Ectodermal cell (in vitro differentiated cells): ENCODE measurements at regions not wholly inside any gene's neighbourhood (a gene's known extent, or its start where the extent isn't known, plus 50 kb on each side); places are given as distances from the start of the nearest gene placed in this dataset.

Experiments
- H3K27ac ChIP-seq: 2 replicates; pipeline ENCODE4 v1.7.0; 2013; ENCODE audit warnings: mild to moderate bottlenecking, low read depth, low read length; ENCODE audit not compliant: insufficient read depth, poor library complexity, severe bottlenecking
- H3K27me3 ChIP-seq: 2 replicates; pipeline ENCODE4 v1.7.0; 2013; ENCODE audit warnings: mild to moderate bottlenecking, low read length; ENCODE audit not compliant: insufficient read depth, control insufficient read depth, poor library complexity, severe bottlenecking
- H3K36me3 ChIP-seq: one replicate; pipeline ENCODE4 v1.7.0; 2013; ENCODE audit warnings: low read length; ENCODE audit not compliant: control insufficient read depth, insufficient read depth
- H3K4me1 ChIP-seq: one replicate; pipeline ENCODE4 v1.7.0; 2013; ENCODE audit warnings: low read length; ENCODE audit not compliant: control insufficient read depth, insufficient read depth
- H3K4me3 ChIP-seq: 2 replicates; pipeline ENCODE4 v1.7.0; 2013; ENCODE audit warnings: low read depth, low read length, control low read depth; ENCODE audit not compliant: insufficient read depth
- H3K9me3 ChIP-seq: 2 replicates; pipeline ENCODE4 v1.7.0; 2013; ENCODE audit warnings: mild to moderate bottlenecking, low read length, moderate library complexity; ENCODE audit not compliant: control insufficient read depth
- WGBS, 2 experiments: methylation state at CpG; one replicate each; pipeline ENCODE4 v1.1.7; 2013; ENCODE audit warnings: missing lambda C conversion rate in 2 of 2; 5-methylcytosine and 5-hydroxymethylcytosine counted together

DNA sequence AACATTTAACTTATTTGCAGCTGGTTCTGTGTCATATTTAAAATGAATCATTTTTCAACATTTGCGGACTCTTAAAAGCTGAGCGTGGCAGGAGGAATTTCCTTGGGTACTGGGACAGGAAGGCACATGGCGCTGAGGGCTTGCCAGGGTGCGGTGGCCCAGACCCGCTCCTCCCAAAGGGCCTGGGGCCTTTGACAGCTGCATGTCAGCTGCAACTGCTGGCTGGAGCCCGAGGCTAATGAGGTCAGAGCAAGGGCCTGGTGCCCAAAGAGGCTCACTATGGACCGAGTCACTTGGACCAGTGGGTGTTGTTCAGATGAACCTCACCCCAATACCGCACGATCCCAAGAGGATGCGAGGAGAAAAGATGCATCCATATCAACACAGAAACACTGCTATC, 326.9 kb downstream of the CTTN start:
- H3K4me1 ChIP-seq: peaks cover 7% of the 10 kb centered on the region
- H3K27me3 ChIP-seq: no peaks in the 10 kb centered on the region
- no peaks in the 10 kb centered on the region for H3K36me3 ChIP-seq
- 94% methylated on average over 10 of the region's 10 CpGs for WGBS, 2 experiments
- H3K27ac ChIP-seq: no peak overlapping the region
- H3K9me3 ChIP-seq: no peaks in the 10 kb centered on the region
- no peak overlapping the region for H3K4me3 ChIP-seq

DNA sequence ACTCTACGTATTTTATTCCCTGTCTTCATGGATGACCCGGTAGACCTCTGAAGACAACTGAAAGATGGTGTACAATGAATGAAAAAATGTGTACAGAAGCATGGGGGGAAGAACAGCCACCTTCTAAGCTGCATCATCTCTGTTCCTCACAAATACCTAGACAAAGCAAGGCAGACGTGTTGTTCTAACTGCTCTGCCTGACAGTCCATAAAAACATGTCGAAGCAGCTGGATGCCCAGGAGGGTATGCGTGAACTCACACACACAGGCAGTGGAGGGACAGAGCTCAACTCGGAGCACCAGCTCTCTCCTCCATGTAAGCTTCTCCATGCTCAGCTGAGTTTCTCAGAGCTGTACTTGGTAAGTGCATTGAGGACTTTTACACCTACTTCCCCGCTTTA, 327.4 kb downstream of the CTTN start:
- Histone ChIP-seq H3K36me3 (no peaks in the 10 kb centered on the region), H3K27me3 (no peaks in the 10 kb centered on the region), H3K27ac (no peak overlapping the region), H3K4me3 (no peak overlapping the region), H3K4me1 (peaks cover 7% of the 10 kb centered on the region), H3K9me3 (no peaks in the 10 kb centered on the region)
- WGBS, 2 experiments: 86 to 89% methylated on average over 7 of the region's 7 CpGs

DNA sequence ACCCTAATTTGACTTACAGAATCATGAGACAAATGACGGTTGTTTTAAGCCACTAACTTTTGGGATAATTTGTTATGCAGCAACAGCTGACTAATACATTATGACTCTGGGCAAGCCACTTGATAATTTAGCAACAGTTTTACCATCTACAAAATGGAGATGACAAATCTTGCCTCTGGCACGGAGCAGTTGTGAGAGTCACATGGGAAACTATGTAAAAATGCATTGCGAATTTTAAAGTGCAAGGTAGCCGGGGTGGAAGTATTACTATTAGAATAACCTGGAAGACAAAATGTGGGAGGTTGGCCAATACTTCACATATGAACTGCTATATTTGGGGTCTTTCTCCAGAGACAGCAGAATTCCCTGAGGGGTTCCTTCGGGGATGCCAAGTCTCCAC, 328.7 kb downstream of the CTTN start:
- Histone ChIP-seq H3K36me3 (no peaks in the 10 kb centered on the region), H3K27ac (no peak overlapping the region), H3K9me3 (no peaks in the 10 kb centered on the region), H3K4me3 (no peak overlapping the region), H3K27me3 (no peaks in the 10 kb centered on the region), H3K4me1 (peaks cover 7% of the 10 kb centered on the region)
- WGBS, 2 experiments: 97 to 98% methylated on average over 5 of the region's 5 CpGs

DNA sequence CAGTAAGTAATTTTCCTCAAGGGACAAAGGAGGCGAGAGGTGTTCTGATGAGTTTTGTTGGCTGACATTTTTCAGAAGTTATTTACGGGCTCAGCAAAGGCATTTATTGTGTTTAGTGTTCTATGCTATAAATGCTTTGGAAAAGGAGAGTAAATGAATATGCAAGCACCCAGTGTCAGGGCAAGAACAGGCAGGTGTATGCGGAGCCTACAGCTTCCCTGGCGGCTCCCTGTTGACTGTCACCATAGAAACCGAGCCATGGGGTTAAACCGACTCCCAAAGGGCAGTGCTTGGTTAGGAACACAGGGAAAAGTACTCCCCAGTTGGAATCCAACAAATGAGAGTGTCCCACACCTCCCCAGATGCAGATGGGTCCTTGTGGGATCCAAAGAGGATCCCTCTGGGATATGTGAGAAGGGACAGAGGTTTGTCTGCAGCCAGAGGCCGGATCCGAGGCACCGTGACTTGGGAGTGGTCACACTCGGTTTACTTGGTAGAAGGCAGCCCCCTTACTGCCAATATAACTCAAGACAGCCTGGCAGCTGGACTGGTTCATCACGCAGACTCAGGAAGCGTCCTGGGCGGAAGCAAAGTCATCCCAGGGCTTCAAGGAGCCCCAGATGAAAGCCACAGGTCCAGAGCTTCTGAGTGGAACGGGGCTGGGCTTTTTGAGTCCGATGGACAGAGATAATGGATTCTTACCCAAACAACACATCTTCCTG, 329.7 kb downstream of the CTTN start:
- no peak overlapping the region for H3K4me3 ChIP-seq
- no peaks in the 10 kb centered on the region for H3K36me3 ChIP-seq
- peaks cover 7% of the 10 kb centered on the region for H3K4me1 ChIP-seq
- H3K9me3 ChIP-seq: no peaks in the 10 kb centered on the region
- no peak overlapping the region for H3K27ac ChIP-seq
- no peaks in the 10 kb centered on the region for H3K27me3 ChIP-seq
- WGBS, 2 experiments: 78 to 81% methylated on average over 15 of the region's 15 CpGs

DNA sequence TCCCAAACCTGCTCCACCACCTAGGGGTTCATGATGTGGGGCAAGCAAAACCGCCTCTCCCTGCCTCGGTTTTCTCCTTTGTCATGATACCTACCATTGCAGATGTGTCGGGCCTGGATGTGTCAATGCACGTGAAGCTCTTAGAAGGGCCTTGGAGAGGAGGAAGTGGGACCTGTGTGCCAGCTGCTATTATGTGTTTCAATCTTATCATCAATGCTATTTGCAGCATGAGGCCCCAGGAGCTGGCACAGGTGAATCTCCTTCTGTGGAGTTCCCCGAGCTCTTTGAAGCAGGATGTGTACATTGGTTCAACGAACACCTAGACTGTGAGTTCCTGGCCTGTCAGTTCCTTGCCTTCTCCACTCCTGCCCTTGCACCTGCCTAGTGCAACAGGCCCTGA, 331.6 kb downstream of the CTTN start:
- 96 to 97% methylated on average over 6 of the region's 6 CpGs for WGBS, 2 experiments
- Histone ChIP-seq H3K27me3 (no peaks in the 10 kb centered on the region), H3K36me3 (no peaks in the 10 kb centered on the region), H3K4me3 (no peak overlapping the region), H3K9me3 (no peaks in the 10 kb centered on the region), H3K27ac (no peak overlapping the region), H3K4me1 (peaks cover 12% of the 10 kb centered on the region)

DNA sequence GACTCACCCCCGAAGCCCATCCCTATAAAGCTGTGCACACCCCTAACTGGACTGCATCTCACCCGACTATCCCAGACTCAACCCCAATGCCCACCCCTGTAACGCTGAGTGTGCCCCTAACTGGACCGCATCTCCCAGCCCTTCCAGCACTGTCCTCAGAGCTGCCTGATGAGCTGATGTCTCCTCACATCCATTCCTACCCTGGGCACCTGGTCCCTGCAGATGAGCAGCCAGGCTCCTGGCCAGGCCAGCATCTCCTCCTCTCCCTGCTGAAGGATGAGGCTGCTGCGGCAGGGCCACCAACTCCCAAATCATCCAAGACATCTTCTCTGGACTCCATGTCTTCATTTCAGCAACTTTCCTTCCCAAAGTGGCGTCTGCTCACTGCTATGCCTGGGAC, 332.1 kb downstream of the CTTN start:
- WGBS, 2 experiments: 94 to 95% methylated on average over 6 of the region's 6 CpGs
- no peaks in the 10 kb centered on the region for H3K36me3 ChIP-seq
- H3K4me1 ChIP-seq: peaks cover 14% of the 10 kb centered on the region
- no peak overlapping the region for H3K4me3 ChIP-seq
- no peak overlapping the region for H3K27ac ChIP-seq
- H3K9me3 ChIP-seq: no peaks in the 10 kb centered on the region
- H3K27me3 ChIP-seq: no peaks in the 10 kb centered on the region

DNA sequence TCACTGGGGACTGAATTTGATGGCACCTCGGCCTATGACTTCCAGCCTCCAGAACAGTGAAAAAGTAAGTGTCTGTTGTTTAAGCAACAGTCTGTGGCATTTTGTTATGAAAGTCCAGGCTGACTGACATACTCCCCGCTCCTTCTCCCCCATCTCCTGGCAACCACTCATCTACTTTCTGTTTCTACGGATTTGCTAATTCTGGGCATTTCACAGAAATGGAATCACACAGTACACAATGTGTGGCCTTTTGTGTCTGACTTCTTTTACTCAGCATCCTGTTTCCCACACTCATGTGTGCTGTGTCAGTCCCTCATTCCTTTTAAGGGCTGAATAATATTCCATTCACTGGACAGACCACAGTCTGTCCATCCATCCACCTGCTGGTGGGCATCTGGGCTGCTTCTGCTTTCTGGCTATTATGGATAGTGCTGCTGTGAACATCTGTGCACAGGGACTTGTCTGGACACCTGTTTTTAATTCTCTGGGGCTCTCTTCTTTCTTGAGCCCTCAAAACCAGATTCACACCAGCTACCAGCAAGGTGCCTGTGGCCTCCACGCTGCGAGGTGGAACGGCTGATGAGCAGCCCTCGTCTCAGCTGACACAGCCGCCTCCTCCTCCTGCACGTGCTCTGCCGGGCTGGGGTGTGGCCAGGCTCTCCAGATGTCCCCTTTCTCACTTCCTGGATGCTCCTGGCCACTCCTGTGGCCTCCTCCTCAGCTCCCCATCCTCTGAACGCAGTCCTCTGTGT, 333.1 kb downstream of the CTTN start:
- Histone ChIP-seq H3K27ac (no peak overlapping the region), H3K9me3 (no peaks in the 10 kb centered on the region), H3K27me3 (no peaks in the 10 kb centered on the region), H3K4me3 (no peak overlapping the region), H3K36me3 (no peaks in the 10 kb centered on the region), H3K4me1 (peaks cover 14% of the 10 kb centered on the region)
- WGBS, 2 experiments: 89 to 92% methylated on average over 11 of the region's 11 CpGs

DNA sequence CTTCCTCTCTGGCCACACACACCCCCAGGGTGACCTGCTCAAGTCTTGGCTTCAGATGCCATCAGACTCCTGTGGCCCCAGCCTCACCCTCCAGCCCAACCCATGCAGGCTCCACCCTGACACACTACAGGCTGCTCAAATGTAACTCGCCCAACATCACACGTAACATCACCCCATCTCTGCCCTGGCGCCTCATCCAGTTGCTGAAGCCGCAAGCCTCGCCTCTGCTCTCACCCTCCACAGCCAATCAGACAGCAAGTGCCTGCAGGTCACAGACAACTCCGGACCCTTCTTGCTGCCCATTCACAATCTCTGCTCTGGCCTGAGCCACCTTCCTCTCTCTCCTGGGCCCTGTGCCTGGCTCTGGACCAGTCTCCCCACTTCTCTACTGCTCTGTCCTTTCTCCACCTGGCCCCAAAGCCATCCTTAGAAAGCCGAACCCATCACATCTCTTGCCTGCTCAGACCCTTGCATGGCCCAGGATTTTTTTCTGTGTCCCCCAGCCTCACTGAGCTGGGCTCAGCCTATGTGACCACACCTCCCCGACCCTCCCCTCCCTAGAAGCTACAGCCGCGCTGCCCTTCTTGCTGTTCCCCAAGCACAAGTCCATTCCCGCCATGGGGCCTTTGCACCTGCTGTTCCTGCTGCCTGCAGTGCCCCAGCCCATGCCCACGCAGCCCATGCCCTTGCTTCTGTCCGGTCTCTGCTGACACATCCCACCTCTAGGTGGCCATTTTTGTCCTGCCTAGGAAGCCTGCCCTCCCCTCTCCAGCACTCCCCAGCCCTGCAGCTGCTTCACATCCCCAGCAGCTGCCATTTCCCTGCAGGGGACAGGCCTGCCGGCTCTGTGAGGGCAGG, 333.9 kb downstream of the CTTN start:
- 87 to 89% methylated on average over 14 of the region's 14 CpGs for WGBS, 2 experiments
- no peaks in the 10 kb centered on the region for H3K9me3 ChIP-seq
- H3K27ac ChIP-seq: no peak overlapping the region

DNA sequence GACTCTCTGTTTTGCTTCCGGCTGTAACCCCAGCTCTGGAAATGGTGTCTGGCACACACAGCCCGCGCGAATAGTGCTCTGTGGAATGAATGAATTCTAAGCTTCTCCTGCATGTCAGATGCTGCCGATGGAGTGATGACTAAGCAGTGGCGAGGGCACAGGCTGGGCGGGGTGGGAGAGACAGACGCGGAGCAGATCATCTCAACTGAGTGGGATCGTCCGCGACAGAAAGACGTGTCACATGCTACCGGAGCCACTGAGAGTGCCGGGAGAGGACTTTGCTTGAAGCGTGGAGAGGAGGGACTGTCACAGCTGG, 334.5 kb downstream of the CTTN start:
- H3K36me3 ChIP-seq: no peaks in the 10 kb centered on the region
- H3K27me3 ChIP-seq: no peaks in the 10 kb centered on the region
- no peak overlapping the region for H3K4me3 ChIP-seq
- no peak overlapping the region for H3K27ac ChIP-seq
- peaks cover 13% of the 10 kb centered on the region for H3K4me1 ChIP-seq
- 87 to 92% methylated on average over 16 of the region's 16 CpGs for WGBS, 2 experiments
- H3K9me3 ChIP-seq: no peaks in the 10 kb centered on the region

More for the DNA sequence above, 333.9 kb downstream of the CTTN start:
- Histone ChIP-seq H3K27me3 (no peaks in the 10 kb centered on the region), H3K4me1 (peaks cover 14% of the 10 kb centered on the region), H3K36me3 (no peaks in the 10 kb centered on the region), H3K4me3 (no peak overlapping the region)
